OCI-LY1 (cell line): ENCODE measurements at regions not wholly inside any gene's neighbourhood (a gene's known extent, or its start where the extent isn't known, plus 50 kb on each side); places are given as distances from the start of the nearest gene placed in this dataset.

Source experiments
- H2AFZ ChIP-seq: fragments of 200-600 bp; sonication (generic), shearing (Covaris generic); 2 replicates; pipeline ENCODE4 v1.6.0; 2014; ENCODE audit warnings: antibody characterized with exemption, mild to moderate bottlenecking, low read length
- H3F3A ChIP-seq: fragments of 200-600 bp; sonication (generic), shearing (Covaris generic); 2 replicates; pipeline ENCODE4 v1.6.0; 2014; ENCODE audit warnings: mild to moderate bottlenecking, antibody characterized with exemption, low read length, moderate library complexity; ENCODE audit not compliant: insufficient read depth
- H3K27ac ChIP-seq: fragments of 200-600 bp; sonication (generic); 2 replicates; pipeline ENCODE4 v1.5.1; 2014; ENCODE audit warnings: low read length, mixed run types, mild to moderate bottlenecking, low read depth; ENCODE audit not compliant: poor library complexity, severe bottlenecking
- H3K27me3 ChIP-seq: fragments of 200-600 bp; sonication (generic); 2 replicates; pipeline ENCODE4 v1.6.0; 2014; ENCODE audit warnings: antibody characterized with exemption, mild to moderate bottlenecking, low read length, moderate library complexity; ENCODE audit not compliant: insufficient read depth
- H3K36me3 ChIP-seq: fragments of 200-600 bp; sonication (generic); 2 replicates; pipeline ENCODE4 v1.6.1; 2014; ENCODE audit warnings: mild to moderate bottlenecking, antibody characterized with exemption, low read length, moderate library complexity, mixed read lengths; ENCODE audit not compliant: insufficient read depth
- H3K4me1 ChIP-seq: fragments of 200-600 bp; sonication (generic); 2 replicates; pipeline ENCODE4 v1.5.1; 2014; ENCODE audit warnings: mild to moderate bottlenecking, low read length, moderate library complexity; ENCODE audit not compliant: insufficient read depth, severe bottlenecking
- H3K4me2 ChIP-seq: fragments of 200-600 bp; sonication (generic), shearing (Covaris generic); 2 replicates; pipeline ENCODE4 v1.6.1; 2014; ENCODE audit warnings: low read length
- H3K4me3 ChIP-seq: fragments of 200-600 bp; sonication (generic); 2 replicates; pipeline ENCODE4 v1.5.1; 2014; ENCODE audit warnings: low read length, low read depth, mild to moderate bottlenecking, mixed read lengths; ENCODE audit not compliant: poor library complexity, severe bottlenecking
- H3K79me2 ChIP-seq: fragments of 200-600 bp; shearing (Covaris generic); 2 replicates; pipeline ENCODE4 v1.6.1; 2016; ENCODE audit warnings: mixed run types, low read length, mixed read lengths; ENCODE audit not compliant: insufficient read depth
- H3K9ac ChIP-seq: fragments of 200-600 bp; sonication (generic), shearing (Covaris generic); 2 replicates; pipeline ENCODE4 v1.6.1; 2014; ENCODE audit warnings: mild to moderate bottlenecking, low read length, mixed read lengths
- H3K9me2 ChIP-seq: fragments of 200-600 bp; sonication (generic), shearing (Covaris generic); 2 replicates; pipeline ENCODE4 v1.6.1; 2014; ENCODE audit warnings: low read depth, mild to moderate bottlenecking, low read length, mixed read lengths
- H3K9me3 ChIP-seq: fragments of 200-600 bp; shearing (Covaris generic); 2 replicates; pipeline ENCODE4 v1.6.1; 2014; ENCODE audit warnings: low read length, mixed read lengths
- H4K20me1 ChIP-seq: fragments of 200-600 bp; sonication (generic), shearing (Covaris generic); 2 replicates; pipeline ENCODE4 v1.6.0; 2016; ENCODE audit warnings: mild to moderate bottlenecking, low read length; ENCODE audit not compliant: insufficient read depth
- CTCF ChIP-seq: fragments of 200-600 bp; sonication (generic), shearing (Covaris generic); IDR thresholded peaks from 2 replicates; pipeline ENCODE4 v1.5.1; 2017; ENCODE audit warnings: mild to moderate bottlenecking, antibody characterized with exemption, low read length, moderate library complexity, mixed read lengths
- EZH2 ChIP-seq: fragments of 200-600 bp; sonication (generic), shearing (Covaris generic); IDR thresholded peaks from 2 replicates; pipeline ENCODE4 v1.8.0; 2017; ENCODE audit warnings: borderline replicate concordance, mixed run types, mild to moderate bottlenecking, antibody characterized with exemption, low read length, moderate library complexity, mixed read lengths

DNA sequence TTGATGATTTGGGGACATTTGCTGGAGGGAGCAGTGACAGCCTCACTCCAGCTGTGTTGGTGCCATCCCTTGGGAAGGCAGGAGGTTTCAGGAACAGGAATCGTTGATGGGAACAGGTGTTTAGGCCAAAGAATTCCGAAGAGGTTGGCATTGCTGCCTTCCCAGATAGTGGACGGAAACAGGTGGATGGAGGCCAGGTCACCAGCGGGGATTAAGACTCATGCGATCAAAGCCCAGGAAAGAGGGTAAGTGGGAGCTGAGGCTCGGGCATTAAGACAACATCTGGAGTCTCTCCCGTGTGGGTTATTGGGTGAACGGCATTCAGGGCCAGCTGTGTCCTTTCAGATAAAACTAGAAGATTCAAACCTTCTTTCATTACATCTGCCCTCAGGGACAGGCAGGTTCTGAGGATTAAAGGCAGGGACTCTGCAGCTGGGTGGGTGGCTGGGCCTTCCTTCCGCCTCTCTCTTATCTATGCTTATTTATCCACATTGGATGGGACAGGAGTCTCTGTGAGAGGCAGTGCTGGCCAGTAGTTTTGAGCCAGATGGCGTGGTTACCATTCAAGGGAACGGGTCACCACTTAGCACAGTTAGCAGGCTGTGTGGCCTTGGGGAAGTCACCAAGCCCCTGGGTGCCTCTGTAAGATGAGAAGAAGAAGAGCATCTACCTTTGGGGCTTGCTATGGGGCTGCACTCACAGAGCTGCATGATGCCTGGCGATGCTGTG lies 67.6 kb downstream of the INSIG1 start:
- Histone ChIP-seq H3K79me2 (no peaks in the 10 kb centered on the region), H3K9ac (no peak overlapping the region), H3K4me3 (no peak overlapping the region), H3F3A (no peaks in the 10 kb centered on the region), H4K20me1 (no peaks in the 10 kb centered on the region), H3K27ac (no peak overlapping the region), H3K27me3 (peaks cover 15% of the 10 kb centered on the region; the same call in 1 of the 2 replicates), H3K4me2 (no peak overlapping the region), H3K36me3 (no peaks in the 10 kb centered on the region), H3K9me3 (no peaks in the 10 kb centered on the region), H2AFZ (no peak overlapping the region), H3K9me2 (no peaks in the 10 kb centered on the region), H3K4me1 (peaks cover 9% of the 10 kb centered on the region)
- TF ChIP-seq EZH2 (no peak), CTCF (no peak)

DNA sequence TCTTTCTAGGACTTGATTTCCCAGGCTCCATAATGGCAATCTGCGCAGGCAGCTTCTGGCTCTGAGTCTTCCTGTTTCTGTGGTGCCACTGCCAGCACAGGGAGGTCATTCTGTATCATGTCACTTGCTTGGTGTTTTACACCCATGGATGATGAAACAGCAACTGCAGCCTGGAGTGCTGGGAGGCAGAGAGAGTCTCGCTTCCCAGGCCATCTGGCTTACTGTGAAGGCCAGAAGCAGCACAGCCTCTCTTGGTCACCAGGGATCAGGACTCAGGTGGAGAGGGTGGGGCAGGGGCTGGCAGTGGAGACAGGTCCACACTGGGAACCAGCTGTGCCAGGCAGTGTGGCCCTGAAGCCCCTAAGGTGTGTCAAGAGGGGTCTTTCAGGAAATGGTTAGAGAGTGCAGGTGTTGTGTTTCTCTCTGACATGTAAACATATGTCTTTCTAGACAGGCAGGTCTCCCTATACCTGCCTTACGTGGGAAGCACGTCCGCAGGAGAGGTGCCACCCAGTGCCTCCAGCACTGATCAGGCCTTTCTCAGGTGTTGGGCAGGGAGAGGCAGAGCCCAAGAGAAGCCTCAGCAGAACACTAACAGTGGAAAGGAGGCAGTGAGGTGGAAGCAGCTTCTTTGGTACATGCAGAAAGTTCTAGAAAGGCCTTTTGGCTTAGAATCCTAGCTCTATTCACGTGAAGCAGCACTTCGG lies 71.4 kb downstream of the INSIG1 start:
- H3F3A ChIP-seq, result no peaks in the 10 kb centered on the region
- H2AFZ ChIP-seq, result no peak overlapping the region
- no peaks in the 10 kb centered on the region for H3K79me2 ChIP-seq
- H3K4me3 ChIP-seq, result no peak overlapping the region
- no peak overlapping the region for H3K4me2 ChIP-seq
- H3K9me2 ChIP-seq, result no peaks in the 10 kb centered on the region
- no peaks in the 10 kb centered on the region for H4K20me1 ChIP-seq
- H3K9me3 ChIP-seq, result no peaks in the 10 kb centered on the region
- H3K27me3 ChIP-seq, result 0 out of 2 replicates have a peak, but pooled peaks cover 4% of the 10 kb centered on the region
- no peak overlapping the region for H3K9ac ChIP-seq
- TF ChIP-seq CTCF, result no peak
- TF ChIP-seq EZH2, result no peak
- no peaks in the 10 kb centered on the region for H3K36me3 ChIP-seq
- H3K27ac ChIP-seq, result no peak overlapping the region
- no peaks in the 10 kb centered on the region for H3K4me1 ChIP-seq

DNA sequence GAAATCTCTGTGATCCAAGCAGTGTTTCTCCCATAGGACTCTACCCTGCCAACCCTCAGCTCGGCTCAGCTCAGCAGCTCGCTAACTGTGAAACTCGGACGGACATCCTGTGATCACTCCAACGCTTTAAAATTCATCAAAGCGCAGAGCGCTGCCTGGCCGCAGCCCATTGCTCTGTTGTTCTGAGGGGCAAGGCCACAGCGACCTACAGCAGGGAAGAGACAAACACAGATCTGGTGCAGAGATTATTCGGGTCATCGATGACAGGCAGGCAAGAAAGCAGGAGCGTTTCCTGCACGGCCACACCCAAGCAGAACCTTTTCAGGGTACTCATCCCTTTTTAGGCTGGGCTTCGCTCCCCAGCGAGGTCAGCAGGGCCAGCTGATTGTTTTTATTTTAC lies 72.1 kb downstream of the INSIG1 start:
- Histone ChIP-seq H3K4me1 (no peaks in the 10 kb centered on the region), H2AFZ (no peak overlapping the region), H3K79me2 (no peaks in the 10 kb centered on the region), H3K9ac (no peak overlapping the region), H3K36me3 (no peaks in the 10 kb centered on the region), H3K27me3 (no peaks in the 10 kb centered on the region), H3K4me2 (no peak overlapping the region), H3F3A (no peaks in the 10 kb centered on the region), H3K9me2 (no peaks in the 10 kb centered on the region), H3K9me3 (no peaks in the 10 kb centered on the region), H3K27ac (no peak overlapping the region), H3K4me3 (no peak overlapping the region), H4K20me1 (no peaks in the 10 kb centered on the region)
- TF ChIP-seq EZH2 (no peak), CTCF (no peak)
